ENCODE measurements at regions not wholly inside any gene's neighbourhood (a gene's known extent, or its start where the extent isn't known, plus 50 kb on each side); places are given as distances from the start of the nearest gene placed in this dataset.

- TF ChIP-seq SP2 (IDR thresholded peaks at IDR 0.05; ENCODE audit: low read length): no peak
- TF ChIP-seq EZH2 (IDR thresholded peaks at IDR 0.05; ENCODE audit: low read depth, low read length, severe bottlenecking): no peak
- TF ChIP-seq CTCF (IDR thresholded peaks at IDR 0.05; ENCODE audit: control extremely low read depth in 1 of 3, insufficient read depth in 1 of 3, low read depth in 1 of 3, low read length in 3 of 3): no peak
- TF ChIP-seq CBX5 (IDR thresholded peaks at IDR 0.05; ENCODE audit: low read depth, low read length): no peak
- no peak for TF ChIP-seq YY1 (IDR thresholded peaks at IDR 0.05; ENCODE audit: low read depth, low read length)
- TF ChIP-seq POLR2AphosphoS5 (IDR thresholded peaks at IDR 0.05; ENCODE audit: low read depth, low read length): no peak
- TF ChIP-seq SIN3A (conservative IDR thresholded peaks at IDR 0.05 in 1 of 2, IDR thresholded peaks at IDR 0.05 in 1 of 2; ENCODE audit: low read depth in 1 of 2, low read length in 2 of 2): no peak
- no peak for TF ChIP-seq ZNF274 (IDR thresholded peaks at IDR 0.05; ENCODE audit: borderline replicate concordance, extremely low read depth, low read length)
- TF ChIP-seq SIX5 (IDR thresholded peaks at IDR 0.05; ENCODE audit: low read depth, low read length): no peak
- TF ChIP-seq MAX (IDR thresholded peaks at IDR 0.05): no peak
- TF ChIP-seq POLR2A (IDR thresholded peaks at IDR 0.05; ENCODE audit: control extremely low read depth in 1 of 2, low read depth in 2 of 2, low read length in 2 of 2): no peak
- no peak for TF ChIP-seq JUN (IDR thresholded peaks at IDR 0.05; ENCODE audit: low read depth, low read length)
- TF ChIP-seq RXRA (IDR thresholded peaks at IDR 0.05; ENCODE audit: insufficient read depth, low read depth, low read length): no peak
Observed at GRCh38 chr14:53710615-53711014, 246.0 kb downstream of the BMP4 start.

All from H1 (cell line).